Stimulated activated CD4-positive, alpha-beta T cell treated with anti-CD3 and anti-CD28 coated beads, TNF-alpha, amount 100 ng/mL, for 1 hour (primary cell): ENCODE measurements at regions not wholly inside any gene's neighbourhood (a gene's known extent, or its start where the extent isn't known, plus 50 kb on each side); places are given as distances from the start of the nearest gene placed in this dataset.

Experiments
- DNase-seq, 3 donors: peaks; one replicate each; pipeline ENCODE4 v3.0.0-alpha.2; 2020; ENCODE audit warnings: low read depth in 3 of 3, low spot score in 1 of 3

DNA sequence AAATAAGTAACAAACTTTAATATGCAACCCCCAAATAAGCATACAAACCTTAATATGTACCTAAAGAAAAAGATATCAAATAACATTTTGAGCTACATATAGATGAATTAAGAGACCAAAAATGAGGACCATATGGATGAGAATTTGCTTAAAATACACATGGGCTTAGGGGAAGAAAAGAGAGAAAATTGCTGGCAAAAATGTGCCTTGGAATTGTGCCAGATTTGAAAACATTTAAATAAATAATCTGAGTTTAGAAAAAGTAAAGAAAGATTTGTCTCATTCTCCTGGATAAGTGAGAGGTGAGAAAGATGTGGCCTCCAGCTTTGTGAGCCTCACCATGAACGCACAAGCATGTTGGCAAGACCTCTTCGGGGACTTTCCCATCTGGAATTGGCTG, 372.6 kb downstream of the SOX11 start:
- no peak for DNase-seq

DNA sequence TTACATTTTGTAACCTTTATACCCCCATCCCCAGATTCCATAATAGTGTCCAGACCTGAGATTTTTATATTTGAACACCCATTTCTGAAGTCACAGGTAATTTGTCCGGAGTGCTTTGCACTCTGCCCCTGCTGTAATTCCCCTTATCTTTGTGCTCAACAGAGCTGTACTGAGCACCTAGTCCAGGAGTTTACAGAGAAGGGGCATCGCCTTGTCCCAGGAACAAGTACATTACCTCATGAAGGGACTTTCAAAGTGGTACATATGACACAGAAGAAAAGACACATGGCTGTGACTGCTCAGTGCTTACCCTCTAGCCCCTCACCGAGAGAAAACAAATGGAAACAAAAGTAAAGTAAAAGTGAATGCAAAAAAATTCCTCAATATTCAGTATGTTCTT, 373.5 kb downstream of the SOX11 start:
- DNase-seq: no peak

GRCh38 chr2:6067089-6067488, 374.9 kb downstream of the SOX11 start:
- DNase-seq: no peak

DNA sequence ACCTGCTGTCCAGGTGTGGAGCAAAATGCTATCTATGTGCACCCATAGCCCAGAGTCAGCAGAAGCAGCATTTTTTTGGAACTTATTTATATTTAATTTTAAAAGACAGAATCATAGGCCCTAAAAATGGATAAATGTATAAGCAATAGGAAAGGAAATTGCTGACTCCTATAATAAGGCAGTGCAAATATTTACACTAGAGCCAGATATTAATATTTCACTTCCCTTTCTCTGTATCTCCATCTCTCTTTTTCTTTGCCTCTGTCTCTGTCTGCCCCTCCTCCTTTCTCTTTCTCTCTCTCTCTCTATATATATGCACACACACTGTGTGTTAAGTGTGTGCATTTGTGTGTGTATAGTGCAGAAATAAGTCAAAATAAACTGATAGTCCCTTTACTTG, 375.6 kb downstream of the SOX11 start:
- DNase-seq: no peak

DNA sequence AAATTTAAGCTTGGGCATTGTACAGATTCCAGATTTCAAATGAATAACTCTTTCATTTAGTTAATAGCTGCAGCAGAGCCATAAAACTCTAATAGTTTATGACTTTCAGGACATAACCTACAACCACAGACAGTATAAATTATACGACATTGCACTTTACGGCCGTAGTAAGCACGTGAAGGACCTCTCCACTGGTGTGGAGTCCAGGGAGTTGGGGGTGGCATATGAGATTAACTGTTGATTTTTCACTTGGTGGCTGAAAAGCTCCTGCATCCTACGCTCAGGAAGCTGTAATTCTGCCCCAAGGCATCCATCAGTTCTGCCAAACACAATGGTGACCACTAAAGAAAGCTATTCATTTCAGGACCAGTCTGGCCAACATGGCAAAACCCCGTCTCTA, 376.2 kb downstream of the SOX11 start:
- DNase-seq: no peak

DNA sequence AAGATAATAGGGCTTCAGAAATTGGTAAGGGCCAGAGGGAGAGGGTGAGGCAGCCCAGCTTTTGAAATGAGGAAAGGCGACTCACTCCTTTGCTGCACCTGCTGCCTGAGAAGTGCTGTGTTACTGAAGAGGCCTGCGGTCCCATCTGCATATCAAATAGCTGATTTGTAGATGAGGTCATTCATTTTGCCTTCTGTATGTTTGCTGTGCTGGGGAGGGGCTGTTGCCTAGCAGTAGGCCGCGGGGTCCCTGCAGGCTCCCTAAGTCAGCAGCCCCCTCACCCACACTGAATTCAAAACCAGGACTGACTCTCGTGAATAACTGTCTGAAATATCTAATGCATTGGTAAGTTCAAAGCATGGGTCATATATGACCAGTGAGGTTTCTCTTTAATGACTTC, 377.2 kb downstream of the SOX11 start:
- DNase-seq: no peak

DNA sequence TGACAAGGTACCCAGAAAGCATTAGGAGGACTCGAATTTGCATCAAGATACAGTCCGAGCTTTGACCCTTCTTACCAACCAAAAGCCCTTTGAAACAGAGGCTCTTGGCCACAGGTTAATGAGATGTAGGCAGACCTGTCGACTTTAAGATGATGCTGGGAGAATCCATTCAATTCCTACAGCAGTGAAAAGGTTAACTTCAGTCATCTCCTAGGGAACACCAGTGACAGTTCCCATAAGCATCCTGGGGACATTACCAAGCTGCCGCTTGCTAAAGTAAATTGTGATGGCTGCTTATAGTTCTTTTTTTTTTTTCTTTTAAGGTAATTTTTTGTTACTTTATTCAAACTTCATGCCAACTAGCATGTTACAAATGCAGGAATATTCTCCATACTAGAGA, 379.3 kb downstream of the SOX11 start:
- DNase-seq: no peak

- DNase-seq: no peak
These were observed 380.1 kb downstream of the SOX11 start for GRCh38 chr2:6072276-6072675.

GRCh38 chr2:6072768-6073167, 380.6 kb downstream of the SOX11 start:
- DNase-seq: no peak

DNA sequence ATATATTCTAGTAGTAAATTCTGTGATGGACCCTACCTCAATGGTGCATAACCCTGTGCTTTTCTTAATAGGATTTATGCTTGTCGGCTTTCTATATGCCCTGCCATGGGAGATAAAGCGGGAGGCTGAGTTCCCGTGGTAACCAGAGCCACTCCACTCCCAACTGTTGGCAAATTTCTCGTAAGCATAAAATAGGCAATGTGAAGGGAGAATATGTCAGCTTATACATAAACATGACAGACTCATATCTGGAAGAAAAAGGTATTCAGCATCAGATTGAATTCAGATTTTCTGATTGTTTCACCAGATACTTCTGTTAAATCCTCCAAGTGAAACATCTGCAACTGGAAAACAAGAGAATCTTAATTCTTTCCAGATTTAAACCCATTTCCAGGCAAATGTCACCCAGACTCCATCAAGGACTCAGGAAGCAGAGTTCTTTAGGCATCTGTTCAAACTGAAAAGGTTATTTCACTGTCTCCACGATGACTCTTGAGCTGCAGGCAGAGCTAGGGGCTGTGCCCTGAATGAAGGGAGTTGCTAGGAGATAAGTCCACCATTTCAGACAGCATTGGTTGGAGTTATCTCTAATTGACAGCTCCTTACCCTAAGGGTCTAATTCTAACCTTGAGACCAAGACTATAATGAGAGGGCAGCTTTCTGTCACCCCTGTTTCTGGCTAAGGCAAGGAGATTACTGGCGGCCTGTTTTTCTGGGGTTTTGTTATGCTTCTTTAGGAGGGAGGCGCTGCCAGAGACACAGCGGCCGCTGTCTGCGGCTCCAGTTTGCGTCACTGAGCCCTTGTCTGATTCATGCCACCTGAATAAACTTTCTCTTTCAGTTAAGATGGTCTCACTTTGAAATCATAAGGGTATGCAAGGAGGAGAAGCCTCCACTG, 381.3 kb downstream of the SOX11 start:
- DNase-seq: no peak

GRCh38 chr2:6074089-6074643, 382.0 kb downstream of the SOX11 start:
- no peak for DNase-seq

DNA sequence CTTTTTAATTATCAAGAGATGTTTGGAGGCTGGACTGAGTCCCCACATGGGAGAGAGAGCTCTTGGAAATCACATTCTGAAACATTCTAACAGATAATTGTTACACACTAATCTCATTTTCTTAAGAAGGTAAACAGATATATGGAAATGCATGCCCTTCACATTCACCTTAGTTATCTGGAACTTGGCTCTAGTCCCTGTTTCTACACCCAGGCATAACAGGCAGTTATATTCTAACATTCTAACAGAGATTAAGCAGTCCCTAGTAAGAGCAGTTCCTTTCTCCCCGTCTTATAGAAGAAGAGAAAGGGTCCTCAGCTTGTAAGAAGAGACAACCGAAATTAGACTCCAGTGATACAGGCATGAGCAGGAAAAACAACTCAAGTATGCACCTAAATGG, 385.4 kb downstream of the SOX11 start:
- no peak for DNase-seq

DNA sequence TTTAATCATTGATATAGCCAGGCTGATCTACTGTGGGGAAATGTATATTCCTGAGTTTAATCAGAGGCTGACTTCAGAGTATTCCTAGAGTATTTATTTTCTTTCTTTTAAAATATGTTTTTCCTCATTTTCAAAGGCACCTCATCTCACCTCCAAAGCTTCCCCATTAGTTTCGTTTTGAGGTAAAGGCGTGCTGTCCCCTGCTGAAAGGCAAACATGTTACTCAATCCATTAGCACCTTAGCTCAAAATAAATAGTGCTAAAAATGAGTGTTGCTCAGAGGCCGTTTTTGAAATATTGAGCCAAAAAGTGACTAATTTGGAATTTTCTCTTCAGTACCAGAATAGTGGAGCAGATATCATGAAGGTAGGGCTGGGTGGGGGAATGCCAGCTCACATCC, 386.2 kb downstream of the SOX11 start:
- no peak for DNase-seq

DNA sequence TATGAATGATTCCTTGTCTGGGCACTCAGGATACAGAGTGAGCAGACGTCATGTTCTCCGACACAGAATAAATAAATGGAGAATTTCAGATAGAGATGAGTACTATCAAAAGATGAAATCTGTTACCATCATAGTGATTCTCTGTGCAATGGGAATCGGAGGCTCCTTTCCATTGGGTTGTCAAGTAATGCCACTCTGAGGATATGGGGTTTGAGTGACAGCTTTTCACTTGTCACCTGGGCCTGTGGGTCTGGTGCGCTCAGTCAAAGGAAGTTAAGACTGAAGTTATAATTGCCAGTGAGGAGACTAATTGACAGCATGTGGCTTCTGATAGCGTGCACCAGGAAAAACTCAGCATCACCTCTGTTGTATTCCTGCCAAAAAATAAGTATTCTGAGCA, 387.2 kb downstream of the SOX11 start:
- DNase-seq: no peak

DNA sequence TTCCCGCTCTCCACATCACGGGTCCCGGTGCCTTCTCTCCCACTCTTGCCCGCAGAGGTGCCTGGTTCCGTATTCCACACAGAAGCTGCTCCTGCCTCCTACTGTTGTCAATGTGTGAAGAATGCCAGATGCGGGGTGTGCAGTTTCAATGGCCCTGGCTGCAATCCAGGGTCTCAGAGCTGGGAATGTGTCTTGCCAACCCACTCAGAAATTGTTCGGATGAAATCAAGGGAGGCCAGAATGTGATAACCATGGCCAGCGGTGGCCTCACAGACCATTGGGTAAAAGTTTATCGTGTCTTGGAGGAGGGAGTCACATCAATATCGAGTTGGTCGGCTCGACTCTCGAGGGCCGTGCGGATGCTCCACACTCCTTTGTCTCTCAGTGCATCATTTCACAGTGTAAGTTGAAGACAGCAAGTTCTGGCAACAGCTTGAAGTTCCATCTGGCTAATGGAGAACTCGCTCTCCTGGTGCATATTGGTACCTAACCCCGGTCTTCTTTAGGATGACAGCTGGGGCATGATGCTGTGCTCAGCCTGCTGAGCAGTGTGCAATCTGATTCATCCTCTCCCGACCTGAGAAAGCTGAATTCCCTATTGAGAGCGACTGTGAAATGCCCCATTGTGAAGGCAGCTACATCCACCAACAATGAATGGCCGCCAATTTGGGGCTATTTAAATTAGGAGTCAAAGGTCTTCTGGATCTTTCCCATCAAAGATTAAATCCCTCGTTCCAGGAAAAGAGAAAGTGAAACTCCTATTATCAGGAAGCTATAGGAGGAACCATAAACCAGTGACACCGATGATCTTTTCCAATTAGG, 389.0 kb downstream of the SOX11 start:
- DNase-seq: no peak

DNA sequence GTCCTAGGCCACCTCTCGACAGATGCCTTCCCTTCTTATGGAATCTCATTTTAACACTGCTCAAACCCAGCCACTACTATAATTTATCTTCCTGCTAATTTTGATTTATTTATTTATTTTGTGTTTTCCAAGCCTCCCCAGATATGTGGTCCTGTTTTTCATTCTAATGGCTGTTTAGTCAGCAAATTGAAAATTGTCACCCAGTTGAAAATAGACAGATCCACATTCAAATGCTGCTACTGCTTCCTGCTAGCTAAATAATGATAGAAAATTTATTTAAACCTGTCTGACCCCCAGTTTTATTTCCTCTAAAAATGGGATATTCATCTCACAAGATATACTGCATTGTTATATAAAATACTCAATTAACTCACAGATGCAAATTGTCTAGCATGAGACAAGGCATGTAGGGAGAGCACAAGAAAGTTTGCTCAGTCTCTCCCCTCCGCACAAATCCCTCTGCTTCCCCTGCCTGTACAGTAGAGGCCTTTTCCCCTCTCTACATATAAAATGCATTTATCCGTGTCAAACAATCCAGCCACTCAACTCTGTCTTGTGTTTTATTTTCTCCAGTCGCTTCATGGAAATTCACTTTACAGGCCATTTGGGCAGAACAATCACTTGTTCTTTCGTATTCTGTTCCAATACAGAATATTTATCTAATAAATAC, 389.9 kb downstream of the SOX11 start:
- no peak for DNase-seq

- DNase-seq: no peak
These were observed 390.4 kb downstream of the SOX11 start for GRCh38 chr2:6082625-6083018.

GRCh38 chr2:6083136-6083535, 391.0 kb downstream of the SOX11 start:
- DNase-seq: no peak

- DNase-seq: no peak
These were observed 397.3 kb downstream of the SOX11 start for GRCh38 chr2:6089474-6089873.

- DNase-seq: no peak
These were observed 411.2 kb downstream of the SOX11 start for GRCh38 chr2:6103372-6103771.

DNA sequence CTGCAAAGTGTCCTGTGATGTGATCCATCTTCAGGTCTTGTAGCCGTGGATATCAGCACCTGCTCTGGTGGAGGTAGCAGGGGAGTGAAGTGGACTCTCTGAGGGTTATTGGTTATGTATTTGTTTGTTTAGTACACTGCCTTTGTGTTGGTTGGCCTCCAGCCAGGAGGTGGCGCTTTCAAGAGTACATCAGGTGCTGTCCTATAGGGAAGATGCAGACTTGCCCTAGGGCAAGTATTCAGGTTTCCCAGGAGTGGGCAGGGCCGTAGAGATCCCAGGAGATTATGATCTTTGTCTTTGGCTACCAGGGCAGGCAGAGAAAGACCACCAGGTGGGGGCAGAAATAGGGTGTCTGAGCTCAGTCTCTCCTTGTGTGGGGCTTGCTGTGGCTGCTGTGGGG, 411.8 kb downstream of the SOX11 start:
- DNase-seq: no peak

GRCh38 chr2:6107290-6107689, 415.1 kb downstream of the SOX11 start:
- DNase-seq: no peak
